ENCODE measurements at regions not wholly inside any gene's neighbourhood (a gene's known extent, or its start where the extent isn't known, plus 50 kb on each side); places are given as distances from the start of the nearest gene placed in this dataset.

GRCh38 chr11:11756718-11757117, 85.1 kb upstream of the USP47 start:
- DNase-seq (ENCODE audit: low read depth in 3 of 3): no peak

- DNase-seq (ENCODE audit: low read depth in 3 of 3): no peak
Measured at GRCh38 chr11:11755871-11756270, 85.9 kb upstream of the USP47 start.

- DNase-seq (ENCODE audit: low read depth in 3 of 3): no peak
Measured at GRCh38 chr11:11752679-11753078, 89.1 kb upstream of the USP47 start.

- no peak for DNase-seq (ENCODE audit: low read depth in 3 of 3)
Measured at GRCh38 chr11:11750017-11750878, 91.5 kb upstream of the USP47 start.

- no peak for DNase-seq (ENCODE audit: low read depth in 3 of 3)
Measured at GRCh38 chr11:11748706-11749365, 92.9 kb upstream of the USP47 start.

- DNase-seq (ENCODE audit: low read depth in 3 of 3): no peak
Measured at GRCh38 chr11:11747570-11747969, 94.2 kb upstream of the USP47 start.

GRCh38 chr11:11746449-11746848, 95.3 kb upstream of the USP47 start:
- DNase-seq (ENCODE audit: low read depth in 3 of 3): no peak

- no peak for DNase-seq (ENCODE audit: low read depth in 3 of 3)
Measured at GRCh38 chr11:11743216-11743615, 98.6 kb upstream of the USP47 start.

- no peak for DNase-seq (ENCODE audit: low read depth in 3 of 3)
Measured at GRCh38 chr11:11742486-11742885, 99.3 kb upstream of the USP47 start.

- no peak for DNase-seq (ENCODE audit: low read depth in 3 of 3)
Measured at GRCh38 chr11:11740836-11741235, 100.9 kb upstream of the USP47 start.

- no peak for DNase-seq (ENCODE audit: low read depth in 3 of 3)
Measured at GRCh38 chr11:11740073-11740702, 101.6 kb upstream of the USP47 start.

GRCh38 chr11:11738370-11738769, 103.4 kb upstream of the USP47 start:
- DNase-seq (ENCODE audit: low read depth in 3 of 3): no peak

- DNase-seq (ENCODE audit: low read depth in 3 of 3): no peak
Measured at GRCh38 chr11:11735586-11735985, 106.2 kb upstream of the USP47 start.

GRCh38 chr11:11733246-11733747, 108.5 kb upstream of the USP47 start:
- DNase-seq (ENCODE audit: low read depth in 3 of 3): no peak

GRCh38 chr11:11732116-11732515, 109.7 kb upstream of the USP47 start:
- no peak for DNase-seq (ENCODE audit: low read depth in 3 of 3)

GRCh38 chr11:11731311-11732083, 109.7 kb upstream of the GALNT18 start:
- no peak for DNase-seq (ENCODE audit: low read depth in 3 of 3)

GRCh38 chr11:11728386-11728785, 106.6 kb upstream of the GALNT18 start:
- DNase-seq (ENCODE audit: low read depth in 3 of 3): no peak

GRCh38 chr11:11725438-11725837, 103.6 kb upstream of the GALNT18 start:
- no peak for DNase-seq (ENCODE audit: low read depth in 3 of 3)

GRCh38 chr11:11724994-11725393, 103.2 kb upstream of the GALNT18 start:
- DNase-seq (ENCODE audit: low read depth in 3 of 3): no peak

GRCh38 chr11:11722861-11723260, 101.1 kb upstream of the GALNT18 start:
- DNase-seq (ENCODE audit: low read depth in 3 of 3): no peak

- DNase-seq (ENCODE audit: low read depth in 3 of 3): no peak
Measured at GRCh38 chr11:11722246-11722645, 100.4 kb upstream of the GALNT18 start.

GRCh38 chr11:11718511-11718910, 96.7 kb upstream of the GALNT18 start:
- no peak for DNase-seq (ENCODE audit: low read depth in 3 of 3)

Measured in stimulated activated CD4-positive, alpha-beta T cell treated with anti-CD3 and anti-CD28 coated beads, TNF-alpha, amount 100 ng/mL, for 48 hours (primary cell).